CD8-positive, alpha-beta memory T cell (primary cell): ENCODE measurements at regions not wholly inside any gene's neighbourhood (a gene's known extent, or its start where the extent isn't known, plus 50 kb on each side); places are given as distances from the start of the nearest gene placed in this dataset.

Experiments used
- CTCF ChIA-PET: fragments of 350-600 bp; sonication (Branson Sonifier 250); formaldehyde crosslinking; loops from one replicate; lab custom pipeline; 2021; ENCODE audit warnings: antibody characterized with exemption; lab: Charles Lee
- POLR2A ChIA-PET: fragments of 350-600 bp; sonication (Branson Sonifier 250); formaldehyde crosslinking; loops from one replicate; lab custom pipeline; 2021; ENCODE audit warnings: antibody characterized with exemption; lab: Charles Lee
- DNase-seq, 5 donors: peaks; one replicate each; pipeline versions ENCODE4 v3.0.0 to v3.0.0-alpha.2; 2020 to 2022; ENCODE audit warnings: mixed read lengths in 1 of 5
- H3K27ac ChIP-seq: one replicate; pipeline ENCODE4 v1.7.0; 2013; ENCODE audit warnings: low read depth, mild to moderate bottlenecking, low read length, moderate library complexity
- H3K27me3 ChIP-seq: 2 replicates; pipeline ENCODE4 v1.7.0; 2013; ENCODE audit warnings: low read length, mild to moderate bottlenecking; ENCODE audit not compliant: insufficient read depth, poor library complexity, severe bottlenecking
- H3K36me3 ChIP-seq: 2 replicates; pipeline ENCODE4 v1.7.0; 2013; ENCODE audit warnings: mild to moderate bottlenecking, low read length, moderate library complexity; ENCODE audit not compliant: insufficient read depth
- H3K4me1 ChIP-seq: 2 replicates; pipeline ENCODE4 v1.7.0; 2013; ENCODE audit warnings: mild to moderate bottlenecking, low read length, moderate library complexity; ENCODE audit not compliant: insufficient read depth
- H3K4me3 ChIP-seq: 2 replicates; pipeline ENCODE4 v1.7.0; 2013; ENCODE audit warnings: mild to moderate bottlenecking, low read length
- H3K9me3 ChIP-seq: 2 replicates; pipeline ENCODE4 v1.7.0; 2013; ENCODE audit warnings: mild to moderate bottlenecking, low read length
- H3K27ac Mint-ChIP-seq, 8 donors: one replicate each; pipeline ENCODE4 v1.8.0; 2020 to 2021; ENCODE audit warnings: mixed read lengths in 8 of 8, mild to moderate bottlenecking in 6 of 8, inconsistent platforms in 3 of 8, moderate library complexity in 3 of 8
- H3K27me3 Mint-ChIP-seq, 2 donors: one replicate each; pipeline ENCODE4 v1.8.0; 2020 to 2021; ENCODE audit warnings: mixed read lengths in 2 of 2, mild to moderate bottlenecking in 1 of 2, moderate library complexity in 1 of 2
- H3K36me3 Mint-ChIP-seq, 3 donors: one replicate each; pipeline ENCODE4 v1.8.0; 2020 to 2021; ENCODE audit warnings: mixed read lengths in 3 of 3, inconsistent platforms in 1 of 3, mild to moderate bottlenecking in 1 of 3
- H3K4me1 Mint-ChIP-seq, 3 donors: one replicate each; pipeline ENCODE4 v1.8.0; 2020 to 2021; ENCODE audit warnings: mixed read lengths in 3 of 3, inconsistent platforms in 1 of 3, mild to moderate bottlenecking in 1 of 3
- H3K4me3 Mint-ChIP-seq, 7 donors: one replicate each; pipeline ENCODE4 v1.8.0; 2020 to 2021; ENCODE audit warnings: mixed read lengths in 7 of 7, mild to moderate bottlenecking in 6 of 7, moderate library complexity in 4 of 7, inconsistent platforms in 2 of 7
- H3K9me3 Mint-ChIP-seq, 5 donors: one replicate each; pipeline ENCODE4 v1.8.0; 2020 to 2022; ENCODE audit warnings: mixed read lengths in 5 of 5, mild to moderate bottlenecking in 3 of 5, moderate library complexity in 2 of 5, inconsistent platforms in 1 of 5

GRCh38 chr15:81852411-81853149, 193.2 kb downstream of the MEX3B start:
- CTCF ChIA-PET, result no interaction called here
- no peaks in the 10 kb centered on the region for H3K4me1 Mint-ChIP-seq
- Histone ChIP-seq H3K27me3 (no peaks in the 10 kb centered on the region), H3K36me3 (no peaks in the 10 kb centered on the region), H3K27ac (no peak overlapping the region), H3K9me3 (no peaks in the 10 kb centered on the region), H3K4me3 (no peak overlapping the region), H3K4me1 (no peaks in the 10 kb centered on the region)
- no peak overlapping the region for H3K27ac Mint-ChIP-seq
- H3K4me3 Mint-ChIP-seq, result no peak overlapping the region
- H3K27me3 Mint-ChIP-seq, result peaks cover 6% of the 10 kb centered on the region in 2 donors
- H3K9me3 Mint-ChIP-seq, result peaks cover 0 to 2% (median 0%) of the 10 kb centered on the region in 5 donors
- POLR2A ChIA-PET, result no interaction called here
- H3K36me3 Mint-ChIP-seq, result no peaks in the 10 kb centered on the region
- no peak for DNase-seq

- H3K27ac Mint-ChIP-seq, result no peak overlapping the region
- peaks cover 0 to 2% (median 0%) of the 10 kb centered on the region in 5 donors for H3K9me3 Mint-ChIP-seq
- H3K4me1 ChIP-seq, result no peaks in the 10 kb centered on the region
- H3K27me3 Mint-ChIP-seq, result peaks cover 6% of the 10 kb centered on the region in 2 donors
- H3K27ac ChIP-seq, result no peak overlapping the region
- H3K4me3 Mint-ChIP-seq, result no peak overlapping the region
- H3K4me3 ChIP-seq, result no peak overlapping the region
- ChIA-PET CTCF (no interaction called here), POLR2A (no interaction called here)
- H3K36me3 ChIP-seq, result no peaks in the 10 kb centered on the region
- no peaks in the 10 kb centered on the region for H3K27me3 ChIP-seq
- no peak for DNase-seq
- H3K4me1 Mint-ChIP-seq, result no peaks in the 10 kb centered on the region
- H3K36me3 Mint-ChIP-seq, result no peaks in the 10 kb centered on the region
- H3K9me3 ChIP-seq, result no peaks in the 10 kb centered on the region
Observed at GRCh38 chr15:81851757-81852156, 194.1 kb downstream of the MEX3B start.

- CTCF ChIA-PET, result no interaction called here
- H3K9me3 ChIP-seq, result no peaks in the 10 kb centered on the region
- POLR2A ChIA-PET, result no interaction called here
- no peak overlapping the region for H3K4me3 ChIP-seq
- Mint-ChIP-seq H3K4me3 (no peak overlapping the region), H3K27ac (no peak overlapping the region), H3K9me3 (peaks cover 0 to 2% (median 0%) of the 10 kb centered on the region in 5 donors), H3K36me3 (no peaks in the 10 kb centered on the region), H3K4me1 (no peaks in the 10 kb centered on the region), H3K27me3 (peaks cover 3 to 6% of the 10 kb centered on the region in 2 donors)
- H3K36me3 ChIP-seq, result no peaks in the 10 kb centered on the region
- no peak for DNase-seq
- H3K27me3 ChIP-seq, result no peaks in the 10 kb centered on the region
- H3K4me1 ChIP-seq, result no peaks in the 10 kb centered on the region
- H3K27ac ChIP-seq, result no peak overlapping the region
Observed at GRCh38 chr15:81851325-81851724, 194.5 kb downstream of the MEX3B start.

- POLR2A ChIA-PET, result no interaction called here
- Mint-ChIP-seq H3K36me3 (no peaks in the 10 kb centered on the region), H3K27me3 (peaks cover 0 to 1% of the 10 kb centered on the region in 2 donors), H3K27ac (no peak overlapping the region), H3K9me3 (peaks cover 0 to 2% (median 0%) of the 10 kb centered on the region in 5 donors), H3K4me1 (no peaks in the 10 kb centered on the region), H3K4me3 (no peak overlapping the region)
- no peaks in the 10 kb centered on the region for H3K4me1 ChIP-seq
- H3K36me3 ChIP-seq, result no peaks in the 10 kb centered on the region
- no peak for DNase-seq
- H3K27me3 ChIP-seq, result no peaks in the 10 kb centered on the region
- no peak overlapping the region for H3K4me3 ChIP-seq
- CTCF ChIA-PET, result no interaction called here
- no peaks in the 10 kb centered on the region for H3K9me3 ChIP-seq
- H3K27ac ChIP-seq, result no peak overlapping the region
Observed at GRCh38 chr15:81849289-81849688, 196.5 kb downstream of the MEX3B start.

- H3K4me3 Mint-ChIP-seq, result no peak overlapping the region
- Histone ChIP-seq H3K9me3 (no peaks in the 10 kb centered on the region), H3K4me3 (no peak overlapping the region), H3K4me1 (no peaks in the 10 kb centered on the region), H3K27ac (no peak overlapping the region), H3K27me3 (no peaks in the 10 kb centered on the region), H3K36me3 (no peaks in the 10 kb centered on the region)
- ChIA-PET POLR2A (no interaction called here), CTCF (no interaction called here)
- no peak for DNase-seq
- H3K27ac Mint-ChIP-seq, result no peak overlapping the region
- H3K36me3 Mint-ChIP-seq, result no peaks in the 10 kb centered on the region
- peaks cover 0 to 2% (median 0%) of the 10 kb centered on the region in 5 donors for H3K9me3 Mint-ChIP-seq
- peaks cover 0 to 1% of the 10 kb centered on the region in 2 donors for H3K27me3 Mint-ChIP-seq
- H3K4me1 Mint-ChIP-seq, result no peaks in the 10 kb centered on the region
Observed at GRCh38 chr15:81848701-81849100, 197.1 kb downstream of the MEX3B start.

- POLR2A ChIA-PET, result no interaction called here
- Mint-ChIP-seq H3K4me1 (no peaks in the 10 kb centered on the region), H3K4me3 (no peak overlapping the region), H3K27me3 (no peaks in the 10 kb centered on the region), H3K27ac (no peak overlapping the region), H3K9me3 (peaks cover 0 to 2% (median 0%) of the 10 kb centered on the region in 5 donors), H3K36me3 (no peaks in the 10 kb centered on the region)
- DNase-seq, result no peak
- H3K27ac ChIP-seq, result no peak overlapping the region
- H3K4me1 ChIP-seq, result no peaks in the 10 kb centered on the region
- H3K27me3 ChIP-seq, result no peaks in the 10 kb centered on the region
- no peak overlapping the region for H3K4me3 ChIP-seq
- CTCF ChIA-PET, result no interaction called here
- H3K9me3 ChIP-seq, result no peaks in the 10 kb centered on the region
- H3K36me3 ChIP-seq, result no peaks in the 10 kb centered on the region
Observed at GRCh38 chr15:81843757-81844407, 201.9 kb downstream of the MEX3B start.

GRCh38 chr15:81843226-81843625, 202.6 kb downstream of the MEX3B start:
- H3K27me3 Mint-ChIP-seq, result peaks cover 0 to under 1% of the 10 kb centered on the region in 2 donors
- Histone ChIP-seq H3K27me3 (no peaks in the 10 kb centered on the region), H3K27ac (no peak overlapping the region), H3K9me3 (no peaks in the 10 kb centered on the region), H3K4me1 (no peaks in the 10 kb centered on the region), H3K36me3 (no peaks in the 10 kb centered on the region), H3K4me3 (no peak overlapping the region)
- H3K4me1 Mint-ChIP-seq, result no peaks in the 10 kb centered on the region
- H3K4me3 Mint-ChIP-seq, result no peak overlapping the region
- DNase-seq, result no peak
- peaks cover 0 to 2% (median 0%) of the 10 kb centered on the region in 5 donors for H3K9me3 Mint-ChIP-seq
- H3K27ac Mint-ChIP-seq, result no peak overlapping the region
- no peaks in the 10 kb centered on the region for H3K36me3 Mint-ChIP-seq
- ChIA-PET CTCF (no interaction called here), POLR2A (no interaction called here)

GRCh38 chr15:81839387-81839786, 206.4 kb downstream of the MEX3B start:
- DNase-seq, result no peak
- POLR2A ChIA-PET, result no interaction called here
- Mint-ChIP-seq H3K27me3 (peaks cover 3 to 7% of the 10 kb centered on the region in 2 donors), H3K4me1 (no peaks in the 10 kb centered on the region), H3K9me3 (no peaks in the 10 kb centered on the region), H3K27ac (no peak overlapping the region), H3K4me3 (no peak overlapping the region), H3K36me3 (no peaks in the 10 kb centered on the region)
- Histone ChIP-seq H3K27ac (no peak overlapping the region), H3K9me3 (no peaks in the 10 kb centered on the region), H3K36me3 (no peaks in the 10 kb centered on the region), H3K4me3 (no peak overlapping the region), H3K27me3 (no peaks in the 10 kb centered on the region), H3K4me1 (no peaks in the 10 kb centered on the region)
- CTCF ChIA-PET, result no interaction called here
